Nephron (organoid): ENCODE measurements at regions not wholly inside any gene's neighbourhood (a gene's known extent, or its start where the extent isn't known, plus 50 kb on each side); places are given as distances from the start of the nearest gene placed in this dataset.

Experiments
- H3K27ac Mint-ChIP-seq, 3 experiments: 2 replicates each; pipeline ENCODE4 v1.8.0; 2020; ENCODE audit warnings: mixed read lengths in 3 of 3, mild to moderate bottlenecking in 2 of 3, moderate library complexity in 1 of 3
- H3K27me3 Mint-ChIP-seq: 2 replicates; pipeline ENCODE4 v1.8.0; 2021; ENCODE audit warnings: low read depth, mild to moderate bottlenecking, moderate library complexity, mixed read lengths
- H3K36me3 Mint-ChIP-seq: 2 replicates; pipeline ENCODE4 v1.8.0; 2020; ENCODE audit warnings: low read depth, mixed read lengths
- H3K4me1 Mint-ChIP-seq: 2 replicates; pipeline ENCODE4 v1.8.0; 2020; ENCODE audit warnings: mixed read lengths
- H3K4me3 Mint-ChIP-seq, 3 experiments: 2 replicates each; pipeline ENCODE4 v1.8.0; 2020; ENCODE audit warnings: mild to moderate bottlenecking in 3 of 3, mixed read lengths in 3 of 3, moderate library complexity in 2 of 3
- H3K9me3 Mint-ChIP-seq: 2 replicates; pipeline ENCODE4 v1.8.0; 2020; ENCODE audit warnings: mixed read lengths
- CTCF ChIP-seq, 3 experiments: fragments of 200-600 bp; sonication (generic); IDR thresholded peaks; one replicate each; pipeline ENCODE4 v1.5.0; 2021; ENCODE audit warnings: antibody characterized with exemption in 3 of 3; ENCODE audit not compliant: unreplicated experiment in 3 of 3

- Mint-ChIP-seq H3K27ac (no peak overlapping the region), H3K4me1 (peaks cover 25% of the 10 kb centered on the region), H3K27me3 (no peaks in the 10 kb centered on the region), H3K9me3 (no peaks in the 10 kb centered on the region), H3K4me3 (no peak overlapping the region), H3K36me3 (no peaks in the 10 kb centered on the region)
- TF ChIP-seq CTCF (IDR thresholded peaks at IDR 0.05; ENCODE audit: unreplicated experiment in 3 of 3): no peak
These were observed 198.0 kb upstream of the CCDC150 start for GRCh38 chr2:196441527-196441926.

GRCh38 chr2:196442211-196442610 is 197.3 kb upstream of the CCDC150 start:
- H3K4me1 Mint-ChIP-seq: peaks cover 25% of the 10 kb centered on the region
- no peak overlapping the region for H3K4me3 Mint-ChIP-seq
- H3K27me3 Mint-ChIP-seq: no peaks in the 10 kb centered on the region
- no peak for TF ChIP-seq CTCF (IDR thresholded peaks at IDR 0.05; ENCODE audit: unreplicated experiment in 3 of 3)
- no peaks in the 10 kb centered on the region for H3K36me3 Mint-ChIP-seq
- no peaks in the 10 kb centered on the region for H3K9me3 Mint-ChIP-seq
- no peak overlapping the region for H3K27ac Mint-ChIP-seq

GRCh38 chr2:196444442-196444841 is 195.1 kb upstream of the CCDC150 start:
- H3K4me1 Mint-ChIP-seq: peaks cover 14% of the 10 kb centered on the region
- no peaks in the 10 kb centered on the region for H3K9me3 Mint-ChIP-seq
- no peaks in the 10 kb centered on the region for H3K27me3 Mint-ChIP-seq
- TF ChIP-seq CTCF (IDR thresholded peaks at IDR 0.05; ENCODE audit: unreplicated experiment in 3 of 3): no peak
- H3K36me3 Mint-ChIP-seq: no peaks in the 10 kb centered on the region
- no peak overlapping the region for H3K27ac Mint-ChIP-seq
- no peak overlapping the region for H3K4me3 Mint-ChIP-seq

GRCh38 chr2:196445991-196446390 is 193.5 kb upstream of the CCDC150 start:
- H3K4me1 Mint-ChIP-seq: peaks cover under 1% of the 10 kb centered on the region
- no peaks in the 10 kb centered on the region for H3K27me3 Mint-ChIP-seq
- H3K4me3 Mint-ChIP-seq: no peak overlapping the region
- TF ChIP-seq CTCF (IDR thresholded peaks at IDR 0.05; ENCODE audit: unreplicated experiment in 3 of 3): no peak
- H3K27ac Mint-ChIP-seq: no peak overlapping the region
- no peaks in the 10 kb centered on the region for H3K9me3 Mint-ChIP-seq
- H3K36me3 Mint-ChIP-seq: no peaks in the 10 kb centered on the region

- H3K27ac Mint-ChIP-seq: no peak overlapping the region
- H3K36me3 Mint-ChIP-seq: no peaks in the 10 kb centered on the region
- no peaks in the 10 kb centered on the region for H3K4me1 Mint-ChIP-seq
- H3K9me3 Mint-ChIP-seq: no peaks in the 10 kb centered on the region
- no peak for TF ChIP-seq CTCF (IDR thresholded peaks at IDR 0.05; ENCODE audit: unreplicated experiment in 3 of 3)
- H3K4me3 Mint-ChIP-seq: no peak overlapping the region
- no peaks in the 10 kb centered on the region for H3K27me3 Mint-ChIP-seq
These were observed 191.0 kb upstream of the CCDC150 start for GRCh38 chr2:196448407-196449079.

- Mint-ChIP-seq H3K4me3 (no peak overlapping the region), H3K9me3 (no peaks in the 10 kb centered on the region), H3K4me1 (no peaks in the 10 kb centered on the region), H3K27me3 (no peaks in the 10 kb centered on the region), H3K27ac (no peak overlapping the region), H3K36me3 (no peaks in the 10 kb centered on the region)
- TF ChIP-seq CTCF (IDR thresholded peaks at IDR 0.05; ENCODE audit: unreplicated experiment in 3 of 3): no peak
These were observed 190.4 kb upstream of the CCDC150 start for GRCh38 chr2:196449083-196449482.
